Gastroesophageal sphincter (tissue), 3 donors: ENCODE measurements at regions not wholly inside any gene's neighbourhood (a gene's known extent, or its start where the extent isn't known, plus 50 kb on each side); places are given as distances from the start of the nearest gene placed in this dataset.

Experiments
- EP300 ChIP-seq: sonication (generic); formaldehyde crosslinking; IDR thresholded peaks from one replicate; pipeline ENCODE4 v1.6.1; 2017; ENCODE audit warnings: antibody characterized with exemption, mild to moderate bottlenecking
- TF ChIP-seq, protein P1 (sequence below), 4 experiments: fragments of 200-600 bp in 2 of 4; fragments of 450-650 bp in 2 of 4; sonication (generic) in 1 of 4; IDR thresholded peaks; one replicate each; pipeline ENCODE4 v1.5.1; 2017 to 2019; ENCODE audit warnings: antibody characterized with exemption in 4 of 4, mild to moderate bottlenecking in 2 of 4, moderate library complexity in 2 of 4

- no peak for TF ChIP-seq EP300
- TF ChIP-seq, protein P1, sequence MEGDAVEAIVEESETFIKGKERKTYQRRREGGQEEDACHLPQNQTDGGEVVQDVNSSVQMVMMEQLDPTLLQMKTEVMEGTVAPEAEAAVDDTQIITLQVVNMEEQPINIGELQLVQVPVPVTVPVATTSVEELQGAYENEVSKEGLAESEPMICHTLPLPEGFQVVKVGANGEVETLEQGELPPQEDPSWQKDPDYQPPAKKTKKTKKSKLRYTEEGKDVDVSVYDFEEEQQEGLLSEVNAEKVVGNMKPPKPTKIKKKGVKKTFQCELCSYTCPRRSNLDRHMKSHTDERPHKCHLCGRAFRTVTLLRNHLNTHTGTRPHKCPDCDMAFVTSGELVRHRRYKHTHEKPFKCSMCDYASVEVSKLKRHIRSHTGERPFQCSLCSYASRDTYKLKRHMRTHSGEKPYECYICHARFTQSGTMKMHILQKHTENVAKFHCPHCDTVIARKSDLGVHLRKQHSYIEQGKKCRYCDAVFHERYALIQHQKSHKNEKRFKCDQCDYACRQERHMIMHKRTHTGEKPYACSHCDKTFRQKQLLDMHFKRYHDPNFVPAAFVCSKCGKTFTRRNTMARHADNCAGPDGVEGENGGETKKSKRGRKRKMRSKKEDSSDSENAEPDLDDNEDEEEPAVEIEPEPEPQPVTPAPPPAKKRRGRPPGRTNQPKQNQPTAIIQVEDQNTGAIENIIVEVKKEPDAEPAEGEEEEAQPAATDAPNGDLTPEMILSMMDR (IDR thresholded peaks at IDR 0.05): no peak
Measured at GRCh38 chr10:49240946-49241345, 52.8 kb upstream of the TMEM273 start.
